ENCODE measurements at regions not wholly inside any gene's neighbourhood (a gene's known extent, or its start where the extent isn't known, plus 50 kb on each side); places are given as distances from the start of the nearest gene placed in this dataset.
A peak's percentile ranks its signal among the peaks of the same experiment; 100 is the strongest.

DNA sequence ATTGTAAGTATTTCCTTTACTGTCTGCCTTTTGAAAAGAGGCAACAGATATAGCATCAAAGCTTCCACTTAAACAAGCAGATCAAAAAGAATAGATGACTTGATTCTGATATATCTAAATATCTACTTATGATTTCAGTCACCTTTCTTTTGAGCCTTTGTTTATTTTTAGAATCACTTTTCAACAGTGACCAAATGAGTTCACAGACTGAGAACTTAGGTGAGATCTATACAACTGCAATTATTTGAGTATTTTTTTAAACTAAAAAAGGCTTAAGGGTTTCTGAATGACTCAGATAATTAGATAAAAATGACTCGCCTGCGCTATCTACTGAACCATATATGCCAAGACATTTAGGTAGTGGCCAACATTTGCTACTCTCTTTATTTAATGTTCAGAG is 166.7 kb upstream of the KCNIP4 start:
- DNase-seq (ENCODE audit: low spot score): no peak

GRCh38 chr4:22103768-22104167 is 155.2 kb upstream of the KCNIP4 start:
- no peak for DNase-seq (ENCODE audit: low spot score)

GRCh38 chr4:22099896-22100295 is 151.3 kb upstream of the KCNIP4 start:
- DNase-seq (ENCODE audit: low spot score): no peak

GRCh38 chr4:22097596-22097995 is 149.0 kb upstream of the KCNIP4 start:
- no peak for DNase-seq (ENCODE audit: low spot score)

- no peak for DNase-seq (ENCODE audit: low spot score)
Observed at GRCh38 chr4:22094217-22094616, 145.6 kb upstream of the KCNIP4 start.

DNA sequence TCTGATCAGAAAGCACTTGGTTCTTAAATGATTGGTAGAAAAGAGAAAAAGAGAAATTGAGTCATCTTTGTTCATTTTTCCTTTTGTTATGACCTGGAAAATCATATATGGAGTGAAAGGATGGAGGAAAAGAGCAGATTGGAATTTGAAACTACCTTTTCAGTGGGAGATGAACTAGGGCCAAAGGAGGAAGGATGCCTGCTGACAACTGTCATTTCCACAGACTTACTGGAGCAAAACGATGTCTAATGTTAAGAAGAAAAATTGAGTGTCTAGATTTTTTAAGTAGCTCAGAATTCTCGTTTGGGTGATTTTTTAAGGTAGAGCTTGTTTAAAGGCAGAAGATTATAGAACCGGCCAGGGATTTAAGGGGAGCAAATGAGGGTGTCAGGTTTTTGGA is 144.6 kb upstream of the KCNIP4 start:
- no peak for DNase-seq (ENCODE audit: low spot score)

- DNase-seq (ENCODE audit: low spot score): no peak
Observed at GRCh38 chr4:22091906-22092305, 143.3 kb upstream of the KCNIP4 start.

- DNase-seq (ENCODE audit: low spot score): peak; percentile 10
Observed at GRCh38 chr4:22091352-22091717, 142.8 kb upstream of the KCNIP4 start.

DNA sequence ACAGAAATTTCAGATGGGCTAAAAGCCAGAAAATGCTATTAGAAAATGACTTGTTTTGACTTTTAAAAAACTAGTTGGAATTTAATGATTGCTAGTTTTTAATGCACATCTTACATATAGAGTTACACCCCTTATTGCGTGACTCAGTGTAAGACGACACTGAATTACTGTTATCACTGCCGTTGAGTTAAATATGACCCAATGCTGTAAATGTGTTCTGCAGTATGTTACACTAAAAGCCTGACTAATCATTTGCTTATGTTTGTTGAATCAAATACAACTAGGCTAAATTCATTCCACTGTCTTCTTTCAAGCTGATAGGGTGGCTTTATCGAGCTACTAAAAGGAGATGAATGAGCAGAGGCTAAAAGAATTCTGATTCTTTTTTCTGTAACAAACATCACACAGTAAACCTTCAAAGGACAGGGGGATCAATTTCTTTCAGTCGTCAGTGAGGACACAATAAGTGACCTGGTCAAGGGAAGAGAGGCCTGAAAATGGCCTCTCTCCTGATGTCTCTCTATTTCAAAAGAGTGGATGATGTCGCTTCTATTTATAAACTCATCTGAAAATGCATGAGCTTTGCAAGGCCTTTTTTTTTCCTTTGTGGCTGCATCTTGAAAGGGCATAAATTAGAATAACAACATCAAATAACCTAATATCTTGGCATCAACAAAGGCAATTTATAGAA is 142.2 kb upstream of the KCNIP4 start:
- no peak for DNase-seq (ENCODE audit: low spot score)

DNA sequence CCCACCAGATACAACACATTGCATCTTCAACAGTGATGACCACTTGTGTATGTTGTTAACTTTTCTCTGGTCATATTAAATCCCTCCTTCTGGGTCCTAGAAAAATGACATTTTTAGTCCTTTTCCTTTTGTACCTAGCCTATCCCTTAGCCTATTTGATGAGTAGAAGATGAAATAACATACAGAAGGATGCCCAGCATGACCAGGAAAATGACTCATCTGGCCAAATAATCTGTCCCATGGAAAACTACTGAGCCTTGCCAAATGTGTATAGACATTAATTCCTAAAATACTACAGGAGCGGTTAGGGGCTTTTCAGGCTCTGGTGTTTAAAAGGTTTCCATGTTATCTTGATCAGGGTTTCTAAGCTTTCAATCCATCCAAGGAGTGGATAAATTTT is 129.0 kb upstream of the KCNIP4 start:
- DNase-seq (ENCODE audit: low spot score): no peak

DNA sequence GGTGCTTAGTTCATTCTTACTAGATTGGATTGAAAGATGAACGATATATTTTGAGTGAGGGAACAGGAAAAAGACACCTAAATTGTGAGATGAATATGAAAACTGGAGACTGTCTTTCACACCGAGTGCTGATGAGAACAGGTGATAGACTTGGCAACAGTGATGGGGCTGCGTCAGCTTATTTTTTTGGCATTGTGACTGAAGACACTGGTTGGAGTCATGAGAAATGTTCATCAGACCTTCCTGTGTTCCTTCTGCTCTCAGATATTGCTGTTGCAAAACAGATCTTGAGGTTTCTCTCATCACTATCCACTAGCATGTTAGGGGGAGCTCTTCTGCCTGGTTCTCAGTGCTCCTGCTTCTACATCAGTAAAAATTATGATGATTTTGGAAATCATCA is 124.2 kb upstream of the KCNIP4 start:
- no peak for DNase-seq (ENCODE audit: low spot score)

DNA sequence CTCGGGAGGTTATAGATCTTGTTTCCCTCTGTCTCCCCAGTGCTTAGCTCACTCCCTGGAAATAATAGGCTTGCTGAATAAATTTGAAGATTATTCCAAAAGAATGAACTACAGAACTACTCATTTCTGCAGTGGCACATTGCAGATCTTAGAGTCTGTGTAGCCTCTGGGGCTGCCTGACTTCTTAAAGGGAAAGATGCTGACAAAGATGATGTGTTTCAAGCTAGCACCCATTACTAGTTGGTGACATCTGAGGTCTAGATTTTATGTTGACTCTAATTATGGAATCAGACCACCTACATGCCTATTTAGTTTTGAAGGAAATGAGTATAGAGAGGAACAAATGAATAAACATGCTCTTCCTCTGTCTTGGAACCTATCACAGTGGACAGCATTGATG is 123.7 kb upstream of the KCNIP4 start:
- DNase-seq (ENCODE audit: low spot score): no peak

DNA sequence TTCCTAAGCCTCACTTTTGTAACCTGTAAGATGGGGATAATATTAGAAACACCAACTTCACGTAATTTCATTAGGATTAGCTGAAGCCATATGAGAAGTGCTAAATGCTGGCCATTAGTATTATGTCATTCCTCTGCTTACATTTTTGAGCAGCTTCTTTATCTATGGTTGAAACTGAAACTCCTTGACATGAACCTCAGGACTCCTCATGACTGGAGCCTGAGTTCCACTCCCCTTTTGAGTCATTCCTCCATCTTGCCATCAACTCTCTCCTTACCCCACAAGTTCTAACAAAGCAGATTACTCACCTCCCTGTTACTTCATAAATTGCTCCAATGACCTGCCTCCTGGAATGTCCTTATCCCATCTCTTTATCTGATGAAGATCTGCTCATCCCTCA is 123.2 kb upstream of the KCNIP4 start:
- DNase-seq (ENCODE audit: low spot score): no peak

DNA sequence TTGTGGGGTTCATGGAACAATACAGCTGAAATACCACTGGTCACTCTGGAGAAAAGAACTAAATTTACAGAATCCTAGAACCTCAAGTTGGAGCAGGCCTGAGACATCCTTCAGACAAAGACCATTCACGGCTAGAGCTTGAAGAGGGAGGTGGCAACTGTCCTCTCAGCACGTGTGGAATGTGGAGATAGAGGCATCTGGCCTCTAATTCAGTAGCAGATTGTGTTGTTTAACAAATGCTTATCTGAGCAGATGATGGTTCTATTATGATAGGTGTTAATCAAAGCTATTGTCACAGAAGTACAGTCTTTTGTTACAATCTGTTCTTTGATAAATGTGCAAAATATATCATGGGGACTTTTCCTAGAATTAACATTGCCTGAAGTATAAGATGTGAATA is 121.7 kb upstream of the KCNIP4 start:
- no peak for DNase-seq (ENCODE audit: low spot score)

DNA sequence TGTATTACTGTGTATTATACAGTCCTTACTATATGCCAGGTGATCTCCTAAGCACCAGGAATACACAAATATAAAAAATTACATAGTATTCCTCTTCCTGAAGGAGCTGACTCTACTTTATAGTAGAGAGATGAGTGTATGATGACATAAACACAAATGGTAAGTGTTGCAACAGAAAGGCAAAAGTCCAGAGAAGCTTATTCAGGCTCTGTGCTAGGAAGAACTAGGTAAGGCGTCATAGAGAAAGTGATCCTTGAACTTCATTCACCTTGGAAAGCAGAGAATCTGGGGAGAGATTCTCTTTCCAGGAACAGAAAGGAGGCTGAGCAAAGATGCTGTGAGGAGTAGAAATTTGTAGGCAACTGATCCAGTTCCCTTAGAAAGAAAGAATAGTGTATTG is 115.0 kb upstream of the KCNIP4 start:
- no peak for DNase-seq (ENCODE audit: low spot score)

DNA sequence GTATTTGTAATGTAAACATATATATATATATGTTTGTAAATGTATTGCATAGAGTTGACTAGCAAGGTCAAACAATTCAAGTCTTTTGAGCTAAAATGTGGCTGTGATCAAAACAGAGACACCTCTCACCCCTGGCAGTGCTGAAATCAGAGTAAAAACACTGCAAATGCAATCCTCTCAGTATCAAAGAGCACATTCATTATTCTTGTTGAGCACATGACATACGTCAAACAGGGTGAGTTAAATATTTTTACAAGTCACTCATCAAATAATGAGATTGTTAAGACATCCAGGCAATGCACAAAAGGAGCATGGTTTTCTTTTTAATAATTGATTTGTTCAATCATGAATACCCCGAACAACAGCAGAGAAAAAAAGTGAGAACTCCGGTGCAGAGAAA is 114.1 kb upstream of the KCNIP4 start:
- DNase-seq (ENCODE audit: low spot score): no peak

DNA sequence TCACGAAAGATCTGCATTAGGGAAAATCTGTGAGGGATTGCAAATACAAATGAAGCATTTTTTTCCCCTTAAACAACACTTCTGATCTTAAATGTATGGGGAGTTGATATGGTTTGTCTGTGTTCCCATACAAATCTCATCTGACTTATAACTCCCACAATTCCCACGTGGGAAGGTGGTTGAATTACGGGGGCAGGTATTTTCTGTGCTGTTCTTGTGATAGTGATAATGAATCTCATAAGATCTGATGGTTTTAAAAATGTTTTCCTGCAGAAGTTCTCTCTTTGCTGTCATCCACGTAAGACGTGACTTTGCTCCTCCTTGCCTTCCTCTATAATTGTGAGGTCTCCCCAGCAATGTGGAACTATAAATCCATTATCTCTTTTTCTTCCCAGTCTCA is 107.4 kb upstream of the KCNIP4 start:
- DNase-seq (ENCODE audit: low spot score): no peak

DNA sequence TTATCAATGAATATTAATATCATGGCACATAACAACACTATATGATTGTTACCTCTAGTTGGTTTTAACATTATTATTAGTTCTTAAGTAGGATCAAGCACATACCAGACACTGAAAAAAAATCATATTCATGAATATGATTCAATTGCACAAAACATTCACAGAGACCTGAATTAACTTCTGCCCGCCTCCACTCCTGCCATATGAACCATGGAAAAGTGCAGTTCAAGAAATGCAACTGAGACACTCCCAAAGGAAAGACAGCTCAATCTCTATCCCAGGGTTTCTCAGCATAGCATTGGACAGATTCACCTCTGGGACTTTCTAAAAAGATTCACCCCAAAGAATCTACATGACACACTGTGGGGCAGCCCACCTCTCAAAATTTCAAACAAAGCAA is 103.5 kb upstream of the KCNIP4 start:
- no peak for DNase-seq (ENCODE audit: low spot score)

GRCh38 chr4:22048323-22048722 is 99.8 kb upstream of the KCNIP4 start:
- DNase-seq (ENCODE audit: low spot score): no peak

DNA sequence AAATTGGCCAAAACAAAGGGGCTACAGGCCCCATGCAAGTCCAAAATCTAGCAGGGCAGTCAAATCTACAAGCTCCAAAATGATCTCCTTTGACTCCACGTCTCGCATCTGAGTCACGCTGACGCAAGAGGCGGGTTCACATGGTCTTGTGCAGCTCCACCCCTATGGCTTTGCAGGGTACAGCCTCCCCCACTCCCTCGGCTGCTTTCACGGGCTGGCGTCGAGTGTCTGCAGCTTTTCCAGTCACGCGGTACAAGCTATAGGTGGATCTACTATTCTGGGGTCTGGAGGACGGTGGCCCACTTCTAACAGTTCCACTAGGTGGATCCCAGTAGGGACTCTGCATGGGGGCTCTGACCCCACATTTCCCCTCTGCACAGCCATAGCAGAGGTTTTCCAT is 99.2 kb upstream of the KCNIP4 start:
- no peak for DNase-seq (ENCODE audit: low spot score)

DNA sequence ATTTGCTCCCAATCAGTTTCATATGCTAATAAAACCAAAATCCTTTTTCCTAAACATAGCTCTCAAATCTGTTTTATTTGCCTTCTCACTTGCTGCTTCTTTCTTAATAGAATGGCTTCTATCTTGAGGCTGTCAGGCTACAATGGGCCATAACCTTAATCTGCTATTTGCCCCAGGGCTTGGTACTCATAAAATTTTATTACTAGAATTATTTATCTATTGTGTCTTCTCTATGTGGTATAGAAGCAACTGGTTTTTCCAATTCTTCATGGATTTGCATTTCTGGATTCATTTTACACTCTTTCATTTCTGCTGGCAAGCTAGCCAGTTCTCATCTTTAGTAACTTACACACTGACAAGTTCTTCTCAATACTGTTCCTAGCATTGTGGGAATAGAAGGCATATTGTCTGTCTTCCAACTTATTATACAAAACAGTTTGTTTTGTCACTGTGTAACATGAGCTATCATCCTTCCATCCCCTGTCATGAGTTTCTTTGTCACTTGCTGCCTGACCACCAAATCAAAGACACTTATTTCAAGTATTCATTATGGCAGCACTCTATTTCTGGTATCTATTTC is 96.6 kb upstream of the KCNIP4 start:
- DNase-seq (ENCODE audit: low spot score): no peak

- no peak for DNase-seq (ENCODE audit: low spot score)
Observed at GRCh38 chr4:22031423-22031822, 82.9 kb upstream of the KCNIP4 start.

DNA sequence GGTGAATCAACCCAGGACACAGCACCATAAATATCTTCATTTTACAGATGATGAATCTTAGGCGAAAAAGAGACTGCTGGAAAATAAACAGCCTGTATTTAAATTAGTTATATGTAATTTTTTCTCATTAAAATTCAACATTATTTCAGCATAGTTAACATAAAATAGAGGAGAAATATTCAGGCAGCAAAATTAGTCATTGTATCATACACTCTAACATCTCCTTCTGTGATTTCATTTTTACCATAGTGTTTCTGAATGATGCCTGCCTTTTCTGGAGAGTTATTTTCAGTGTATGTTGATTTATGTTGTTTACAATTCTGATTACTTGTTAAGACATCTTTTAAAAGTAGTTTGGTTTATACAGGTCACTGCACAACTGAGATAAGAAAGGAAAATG is 82.3 kb upstream of the KCNIP4 start:
- no peak for DNase-seq (ENCODE audit: low spot score)

- no peak for DNase-seq (ENCODE audit: low spot score)
Observed at GRCh38 chr4:22030307-22030706, 81.7 kb upstream of the KCNIP4 start.

All from HT-29 (cell line).